Stimulated activated CD4-positive, alpha-beta T cell treated with anti-CD3 and anti-CD28 coated beads, Interleukin-1b, Interleukin-23, amount 100 ng/mL, for 1 hour (primary cell): ENCODE measurements at regions not wholly inside any gene's neighbourhood (a gene's known extent, or its start where the extent isn't known, plus 50 kb on each side); places are given as distances from the start of the nearest gene placed in this dataset.

Experiments used
- DNase-seq, 2 donors: peaks; one replicate each; pipeline ENCODE4 v3.0.0-alpha.2; 2020; ENCODE audit warnings: low read depth in 2 of 2

DNA sequence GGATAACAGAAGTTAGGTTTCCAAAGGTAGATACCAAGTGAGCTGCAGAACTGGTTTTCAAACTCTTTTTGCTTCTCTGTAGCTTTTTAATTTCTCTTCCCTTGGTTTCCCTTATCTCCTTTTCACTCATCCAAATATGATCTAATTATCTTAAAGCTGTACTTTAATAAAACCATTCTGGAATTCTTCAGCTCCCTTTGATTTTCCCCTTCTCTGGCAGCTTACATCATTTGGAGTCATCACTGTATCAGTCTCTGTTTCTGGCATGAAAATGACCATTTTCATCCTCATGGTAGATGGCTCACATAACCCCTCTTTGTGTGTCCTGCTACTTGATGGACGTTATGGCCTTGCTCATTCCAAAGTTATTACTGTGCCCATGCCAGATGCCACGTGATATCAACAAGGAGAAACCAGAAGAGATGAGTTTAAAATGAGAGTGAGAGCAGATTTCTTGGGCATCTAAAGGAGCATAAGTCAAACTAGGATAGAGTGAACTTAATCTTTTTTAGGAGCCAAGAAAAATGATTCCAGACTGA, 620.2 kb downstream of the QKI start:
- DNase-seq, result no peak

DNA sequence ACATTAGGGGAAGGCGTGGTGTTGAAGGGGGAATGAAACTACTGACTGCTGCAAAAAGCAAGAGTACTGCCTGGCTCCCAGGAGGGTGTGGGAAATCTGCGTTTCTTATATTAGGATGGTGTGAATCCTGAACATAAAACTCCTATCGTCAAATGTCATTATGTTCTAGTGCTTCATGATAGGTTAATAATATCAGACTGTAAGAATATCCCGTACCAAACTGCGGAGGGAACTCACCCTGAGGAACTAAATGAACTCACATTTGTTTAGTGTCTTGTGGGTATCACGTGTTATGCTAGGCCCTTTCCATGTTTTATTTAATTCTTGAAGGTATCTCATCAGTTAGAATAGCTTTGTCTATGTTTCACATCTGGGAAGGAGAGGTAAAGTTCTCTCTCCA, 610.7 kb downstream of the QKI start:
- DNase-seq, result no peak

DNA sequence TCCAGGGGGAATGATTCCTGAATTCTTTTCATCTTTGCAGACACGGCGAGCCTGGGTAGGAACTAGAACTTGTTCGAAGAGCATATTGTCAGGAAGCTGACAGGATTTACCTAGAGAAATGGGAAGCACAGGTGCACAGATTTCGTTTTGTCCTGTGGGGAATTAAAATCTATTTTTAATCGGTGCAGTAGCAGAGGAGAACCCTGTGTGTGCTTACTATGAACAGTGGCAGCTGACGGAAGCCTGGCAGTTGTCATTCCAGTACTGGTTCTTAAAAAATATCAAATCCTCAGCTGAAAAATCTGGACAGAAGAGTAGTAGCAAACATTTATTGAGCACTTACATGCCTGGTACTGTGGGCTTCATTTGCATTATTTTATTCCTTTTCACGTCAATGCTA, 609.0 kb downstream of the QKI start:
- no peak for DNase-seq

DNA sequence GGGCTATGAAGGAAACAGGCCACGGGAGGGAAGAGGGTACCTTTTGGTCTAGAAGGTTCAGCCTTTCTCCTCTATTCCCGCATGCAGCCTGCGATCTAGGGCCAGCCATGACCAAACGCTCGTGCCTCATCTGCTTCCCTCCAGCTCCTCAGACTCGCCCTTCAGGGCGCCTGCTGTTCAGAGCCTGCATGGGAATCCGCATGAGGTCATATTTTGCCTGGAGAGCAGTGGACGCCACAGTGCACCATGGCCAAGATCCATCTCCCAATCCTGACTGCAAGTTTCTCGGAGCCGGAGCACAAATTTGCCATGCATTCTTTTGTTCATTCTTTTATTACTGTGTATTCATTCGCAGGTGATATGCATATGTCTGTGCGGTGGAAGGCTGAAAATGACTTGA, 608.1 kb downstream of the QKI start:
- no peak for DNase-seq

DNA sequence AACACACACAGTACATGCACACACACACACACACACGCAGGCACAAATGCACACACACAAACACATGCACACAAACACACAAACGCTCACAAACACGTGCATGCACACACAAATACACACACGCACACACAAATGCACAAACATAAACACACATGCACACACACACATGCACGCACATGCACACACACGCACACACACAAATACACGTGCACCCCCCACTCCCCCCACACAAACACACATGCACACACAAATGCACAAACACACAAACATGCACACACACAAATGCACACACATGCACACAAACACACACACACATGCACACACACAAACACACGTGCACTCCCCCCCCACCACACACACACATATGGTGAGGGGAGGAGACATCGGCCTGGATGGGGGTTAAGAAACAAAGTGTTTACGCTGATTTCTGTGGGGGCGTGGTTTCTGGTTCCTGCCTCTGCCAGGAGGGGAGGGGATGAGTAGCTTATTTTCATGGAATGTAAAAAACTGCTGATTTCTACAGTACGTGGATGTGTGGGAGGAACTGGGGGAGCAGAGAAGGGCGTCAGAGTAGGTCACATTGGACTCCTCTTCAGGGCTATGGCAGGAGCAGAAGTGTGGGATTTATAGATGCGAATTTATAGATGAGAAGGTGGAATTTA, 607.2 kb downstream of the QKI start:
- no peak for DNase-seq

DNA sequence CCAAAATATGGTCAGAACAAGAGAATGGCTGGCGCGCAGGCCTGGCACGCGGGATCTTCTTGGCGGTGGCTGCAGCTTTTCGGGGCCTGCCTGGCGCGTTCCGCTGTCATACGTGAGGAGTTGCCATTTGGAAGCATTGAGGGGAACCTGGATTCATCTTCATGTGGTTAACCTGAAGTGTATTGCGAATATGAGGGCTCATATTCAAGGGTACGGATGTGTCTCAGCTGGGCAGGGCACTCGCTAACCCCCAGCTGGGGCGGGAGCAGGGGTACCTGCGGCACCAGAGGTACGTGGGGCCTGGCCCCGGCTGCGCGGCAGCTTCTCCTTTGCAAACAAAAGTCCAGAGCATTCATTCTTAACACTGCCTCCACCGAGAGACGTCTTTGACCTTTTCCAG, 605.6 kb downstream of the QKI start:
- no peak for DNase-seq

DNA sequence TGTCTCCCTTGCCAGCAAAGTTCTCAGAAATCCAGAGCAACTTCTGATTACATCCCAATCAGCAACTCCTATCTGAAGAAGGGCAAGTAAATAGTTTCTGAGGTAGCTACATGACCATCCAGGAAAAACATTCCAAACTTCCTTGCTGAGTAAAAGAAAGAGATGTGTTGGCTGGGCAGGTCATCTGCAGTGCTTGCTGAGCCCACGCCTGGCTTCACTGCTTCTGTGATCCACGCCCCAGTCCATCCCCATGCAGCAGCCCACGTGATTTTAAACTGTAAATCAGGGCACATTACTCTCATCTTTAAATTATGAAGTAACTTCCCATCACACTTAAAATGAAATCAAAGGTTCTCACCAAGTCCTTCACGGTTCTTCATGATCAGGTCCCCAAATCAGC, 603.6 kb downstream of the QKI start:
- DNase-seq, result no peak

DNA sequence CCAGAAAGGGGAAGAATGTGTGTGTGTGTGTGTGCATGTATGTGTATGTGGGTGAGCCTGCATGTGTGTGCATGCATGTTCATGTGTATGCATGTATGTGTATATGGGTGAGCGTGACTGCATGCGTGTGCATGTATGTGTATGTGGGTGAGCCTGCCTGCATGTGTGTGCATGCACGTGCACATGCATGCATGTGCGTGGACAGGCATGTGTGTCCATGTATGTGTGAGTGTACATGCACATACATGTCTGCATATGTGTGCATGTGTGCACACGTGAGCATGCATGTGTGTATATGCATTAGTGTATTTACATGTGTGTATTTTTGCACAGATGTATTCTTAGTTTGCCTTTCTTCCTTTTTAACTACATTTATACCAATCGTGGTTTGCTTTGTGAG, 601.5 kb downstream of the QKI start:
- DNase-seq, result no peak

DNA sequence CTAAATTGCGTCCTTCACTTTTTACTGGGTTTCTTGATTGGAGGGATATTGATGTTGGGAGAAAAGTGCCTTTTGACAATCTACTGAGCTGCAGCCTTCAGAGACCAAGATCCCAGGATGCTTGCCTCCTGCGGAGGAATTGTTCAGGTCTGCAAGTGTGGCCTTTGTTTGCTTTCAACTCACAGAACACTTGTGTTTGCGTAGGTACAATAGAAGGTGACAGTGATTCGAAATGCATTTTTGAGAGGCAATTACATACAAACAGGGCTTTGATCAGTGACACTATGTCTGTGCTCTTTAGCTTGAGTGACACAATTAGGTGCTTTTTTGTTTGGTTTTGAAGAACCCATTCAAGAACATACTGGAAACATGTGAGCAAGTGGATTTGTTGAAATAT, 600.6 kb downstream of the QKI start:
- DNase-seq, result no peak

DNA sequence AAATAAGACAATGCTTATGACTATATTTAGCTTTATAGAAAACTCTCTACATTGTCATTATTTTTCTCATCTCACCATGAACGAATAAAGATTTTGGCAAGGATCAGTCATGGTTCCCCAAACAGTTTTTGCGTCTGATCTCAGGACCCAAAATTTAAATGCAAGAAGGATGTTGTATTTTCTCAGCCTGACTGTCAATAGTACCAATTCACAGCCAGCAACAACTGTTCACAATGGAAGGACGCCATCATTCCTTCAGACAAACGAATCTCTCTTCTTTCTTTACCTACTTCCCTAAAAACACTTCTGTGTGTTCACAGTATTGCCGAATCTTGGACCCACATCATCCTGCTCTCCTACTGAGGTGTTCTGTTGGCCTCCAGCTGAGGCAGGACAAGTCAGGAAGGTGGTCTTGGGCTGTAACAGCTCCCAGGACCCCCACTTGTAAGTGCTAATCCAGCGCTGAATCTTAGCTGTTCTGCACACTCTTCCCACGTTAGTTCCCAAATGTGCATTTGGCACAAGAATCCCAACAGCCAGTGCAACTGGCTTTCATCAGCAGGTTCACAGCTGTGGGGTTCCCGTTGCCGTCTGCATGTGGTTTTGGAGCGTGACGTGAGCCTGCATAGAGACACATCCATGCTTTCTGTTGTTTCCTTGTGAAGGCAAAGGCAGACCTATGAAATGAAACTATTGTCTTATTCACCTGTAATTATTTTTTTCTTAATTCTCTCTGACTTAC, 600.0 kb downstream of the QKI start:
- no peak for DNase-seq

DNA sequence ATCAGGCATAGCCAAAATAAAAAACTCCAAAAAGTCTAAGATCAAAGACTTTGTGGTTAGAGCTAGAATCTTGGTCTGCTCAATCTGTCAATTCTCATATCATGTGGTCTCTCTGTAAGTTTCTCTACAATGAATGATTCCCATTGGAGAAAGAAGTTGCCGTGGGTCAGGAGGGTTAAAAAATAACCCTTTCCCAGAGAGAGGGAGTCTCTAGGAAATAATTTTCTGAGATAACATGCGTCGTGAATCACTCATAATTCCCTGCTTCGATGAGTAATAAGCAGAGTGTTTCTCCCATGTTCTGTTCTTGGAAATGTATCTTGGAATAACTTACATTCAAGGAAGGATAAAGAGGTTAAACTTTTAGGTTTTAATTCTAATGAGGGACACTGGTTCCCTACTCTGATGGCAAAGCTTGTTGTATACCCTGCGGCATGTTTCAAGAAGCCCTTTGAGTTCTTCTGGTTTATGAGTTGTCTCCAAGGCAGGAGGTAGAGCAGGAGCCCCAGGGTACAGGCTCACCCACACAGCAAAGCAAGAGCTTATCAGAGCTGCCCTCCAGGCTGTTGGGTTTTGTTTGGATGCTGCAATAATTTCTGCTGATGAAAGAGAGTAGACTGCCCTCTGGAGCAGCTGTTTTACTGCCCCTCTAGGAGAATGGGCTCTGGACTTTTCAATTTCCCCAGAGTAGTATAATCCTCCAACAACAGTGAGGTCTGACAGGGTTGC, 599.1 kb downstream of the QKI start:
- DNase-seq, result no peak

DNA sequence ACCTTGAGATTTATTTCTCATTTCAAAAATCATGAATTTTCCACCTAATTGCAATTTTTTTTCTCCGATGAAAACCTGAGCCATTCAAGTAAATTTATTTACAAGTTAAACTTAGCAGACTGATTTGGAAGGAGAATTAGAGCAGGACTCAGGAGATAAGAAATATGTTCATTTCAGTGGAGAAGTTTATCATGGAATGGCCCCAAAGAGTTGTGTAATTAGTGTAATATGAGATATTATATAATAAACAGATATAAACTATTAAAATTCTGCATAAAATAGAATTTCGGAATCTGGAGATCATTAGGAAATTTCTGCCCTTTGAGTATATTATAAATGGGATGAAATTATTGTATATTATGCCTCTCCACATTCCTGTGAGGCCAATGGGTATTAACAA, 596.8 kb downstream of the QKI start:
- DNase-seq, result no peak

DNA sequence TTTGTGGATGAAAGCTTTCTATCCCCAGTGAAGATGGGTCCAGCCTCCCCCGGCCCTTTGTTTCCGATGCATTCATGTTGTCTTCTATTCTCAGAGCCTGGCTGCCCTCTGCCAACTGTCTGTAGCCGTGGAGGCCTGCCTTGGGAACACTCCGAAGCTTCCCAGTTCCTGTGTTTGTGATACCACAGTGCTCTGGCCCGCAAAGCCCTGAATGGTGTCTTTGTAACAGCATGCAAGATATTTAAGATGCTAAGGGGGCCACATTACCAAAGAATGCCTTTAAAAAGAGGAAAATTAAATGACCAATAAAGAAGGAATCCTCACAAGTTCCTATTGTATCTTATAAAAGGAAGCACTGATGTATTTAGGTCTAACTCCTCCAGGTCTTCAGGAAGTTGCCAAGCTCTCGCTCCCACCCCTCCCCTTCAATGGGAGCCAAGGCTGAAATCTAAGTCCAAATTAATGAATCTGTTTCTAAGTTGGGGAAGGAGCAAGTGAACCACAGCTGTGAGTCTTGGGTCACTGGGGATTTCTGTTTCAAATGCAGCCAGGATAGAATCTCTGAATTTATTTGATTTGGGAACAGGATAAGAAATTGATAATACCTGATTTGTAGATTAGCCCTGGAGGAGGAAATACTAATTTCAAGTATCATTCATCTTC, 596.1 kb downstream of the QKI start:
- no peak for DNase-seq

DNA sequence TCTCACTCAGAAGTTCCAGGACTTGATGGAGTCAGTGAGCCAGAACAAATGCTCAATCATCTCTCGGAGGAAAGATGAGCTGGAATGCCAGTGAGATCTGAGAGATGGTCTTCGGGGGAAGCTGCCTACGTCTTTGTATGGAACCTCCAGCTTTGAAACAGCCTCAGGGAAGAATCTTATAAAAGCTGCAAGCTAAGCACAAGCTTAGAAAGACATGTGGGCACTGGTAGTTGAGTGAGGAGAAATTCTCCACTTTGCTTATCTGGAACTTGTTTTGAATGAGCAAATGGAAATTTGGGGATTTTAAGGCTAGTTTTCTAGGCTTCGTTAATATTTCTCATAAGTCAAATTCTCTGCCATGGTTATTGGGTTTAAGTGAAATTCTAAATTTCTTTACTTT, 594.4 kb downstream of the QKI start:
- no peak for DNase-seq

DNA sequence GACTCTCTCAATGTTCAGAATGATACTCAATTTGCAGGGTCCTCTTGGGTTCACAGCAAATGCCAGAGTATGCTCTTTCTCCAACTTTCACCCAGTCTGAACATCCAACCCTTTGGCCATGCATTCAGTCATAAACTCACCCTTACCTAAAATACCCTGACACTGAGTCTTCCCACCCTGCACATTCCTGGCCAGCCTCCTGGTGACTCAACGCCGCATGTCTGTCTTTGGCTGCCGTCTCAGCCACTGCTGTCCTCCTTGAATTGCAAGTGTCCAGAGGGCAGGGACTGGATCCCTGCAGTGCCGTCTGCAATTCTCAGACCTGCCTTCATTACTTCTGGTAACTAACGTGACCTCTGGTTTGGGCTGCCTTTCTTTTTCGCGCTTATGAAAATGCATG, 593.4 kb downstream of the QKI start:
- DNase-seq, result no peak

DNA sequence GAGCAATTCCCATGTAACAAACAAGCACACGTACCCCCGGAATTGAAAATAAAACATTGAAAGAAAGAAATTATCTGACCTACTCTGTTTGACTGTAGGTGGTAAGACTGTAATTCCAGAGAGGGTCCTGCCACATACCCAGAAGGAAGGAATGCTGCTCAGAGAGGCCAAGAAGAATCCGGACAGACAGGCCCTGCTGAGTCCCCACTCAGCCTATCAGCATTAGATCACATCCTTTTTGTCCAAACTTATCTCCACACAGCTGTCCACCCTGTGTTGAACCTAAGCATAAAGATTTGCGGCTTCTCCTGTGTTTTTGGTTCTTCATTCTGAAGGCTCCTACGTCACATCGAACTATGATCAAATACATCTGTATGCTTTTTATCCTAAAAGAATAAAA, 591.9 kb downstream of the QKI start:
- DNase-seq, result no peak

DNA sequence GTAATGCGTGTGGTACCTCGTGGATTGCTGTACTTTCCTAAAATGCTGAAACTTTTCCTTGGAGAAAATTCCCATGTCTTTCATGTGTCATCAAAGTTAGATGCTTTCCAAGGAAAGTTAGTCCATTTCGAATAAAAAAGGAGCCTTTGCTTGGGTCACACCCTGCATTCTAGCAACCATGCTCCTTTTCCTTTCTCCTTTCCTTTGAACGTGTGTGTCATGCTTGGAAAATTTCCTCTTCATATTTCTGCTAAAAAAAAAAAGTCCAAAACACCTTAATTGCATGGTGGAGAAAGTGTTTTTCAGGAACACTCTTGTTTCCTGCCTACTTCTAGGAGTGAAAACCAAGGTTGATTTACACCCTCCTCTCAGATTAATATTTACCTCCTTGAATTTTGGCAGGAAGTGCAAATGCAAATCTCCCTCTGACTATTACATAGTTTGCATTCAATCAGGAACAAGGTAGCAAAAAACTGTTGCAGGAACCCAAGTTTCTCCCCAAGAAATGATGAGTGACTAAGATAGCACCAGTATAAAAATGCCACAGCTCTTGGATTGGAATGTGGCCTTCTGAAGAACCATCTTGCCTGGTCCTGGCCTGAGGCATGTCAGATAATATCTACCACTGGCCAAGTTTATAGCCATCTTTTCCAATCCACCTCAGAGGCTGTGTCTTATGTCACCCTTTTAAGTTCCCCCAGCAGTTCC, 590.6 kb downstream of the QKI start:
- no peak for DNase-seq

DNA sequence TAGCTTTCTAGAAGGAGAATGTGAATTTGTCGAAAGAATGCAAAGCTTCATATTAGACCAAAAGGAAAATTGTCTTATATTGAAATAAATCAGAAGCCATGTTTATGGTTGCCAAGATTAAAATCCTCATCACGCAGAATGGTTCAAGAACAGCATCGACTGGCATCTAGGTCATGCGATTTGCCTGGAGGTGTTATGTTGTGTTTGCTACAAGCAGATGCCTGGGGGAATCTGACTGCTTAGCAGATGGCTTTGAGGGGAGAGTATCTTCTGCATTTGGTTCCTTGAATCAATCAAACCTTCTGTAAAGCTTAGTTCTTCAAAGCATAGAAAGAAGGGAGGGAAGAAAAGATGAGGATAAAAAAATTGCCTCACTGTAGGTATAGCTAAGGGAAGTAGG, 585.8 kb downstream of the QKI start:
- no peak for DNase-seq

DNA sequence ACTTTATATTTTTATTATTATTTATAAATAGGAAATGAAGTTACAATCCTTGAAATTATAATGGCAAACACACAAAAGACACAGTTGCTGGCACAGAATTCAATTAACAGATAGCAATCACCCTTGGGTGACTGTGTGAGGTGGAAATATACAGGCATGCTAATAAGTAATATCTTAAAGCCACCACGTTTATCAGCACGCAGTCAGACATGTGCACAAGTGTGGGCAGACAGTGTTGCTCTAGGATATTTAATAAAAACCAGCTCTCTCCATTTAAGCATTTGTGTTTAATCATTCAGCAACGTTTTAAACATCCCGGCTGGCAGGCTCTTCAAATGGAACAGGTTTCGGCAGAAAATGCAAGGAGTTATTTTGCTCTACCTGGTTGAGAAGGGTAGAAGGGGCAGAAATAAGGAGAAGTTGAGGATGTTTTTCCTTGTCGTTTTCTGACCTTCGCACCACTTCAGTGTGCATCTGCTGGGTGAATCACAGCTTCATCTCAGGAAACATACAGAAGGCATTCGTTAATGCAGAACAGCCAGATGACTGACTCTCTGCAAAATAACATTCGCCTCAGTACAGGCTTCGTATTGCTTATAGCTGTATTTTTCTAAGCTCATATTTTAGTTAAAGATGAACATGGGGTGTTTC, 585.1 kb downstream of the QKI start:
- DNase-seq, result no peak

DNA sequence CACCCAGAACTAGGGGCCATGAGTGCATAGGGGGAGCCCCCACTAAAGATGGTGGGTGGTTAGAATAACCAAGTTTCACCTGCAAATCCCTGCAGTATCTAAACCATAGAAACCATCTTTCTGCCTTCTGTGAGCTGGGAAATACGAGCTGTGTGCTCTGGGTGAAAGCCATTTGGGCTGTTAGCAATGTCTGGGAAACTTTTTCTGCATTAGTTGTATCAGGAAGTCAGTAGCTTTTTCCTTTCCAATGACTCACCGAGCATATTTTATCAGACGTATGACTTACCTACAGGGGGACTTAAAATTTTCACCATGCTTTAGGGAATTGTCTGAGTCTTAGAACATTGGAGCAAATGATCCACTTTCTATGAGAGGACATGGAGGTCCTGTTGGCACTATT, 584.0 kb downstream of the QKI start:
- no peak for DNase-seq

DNA sequence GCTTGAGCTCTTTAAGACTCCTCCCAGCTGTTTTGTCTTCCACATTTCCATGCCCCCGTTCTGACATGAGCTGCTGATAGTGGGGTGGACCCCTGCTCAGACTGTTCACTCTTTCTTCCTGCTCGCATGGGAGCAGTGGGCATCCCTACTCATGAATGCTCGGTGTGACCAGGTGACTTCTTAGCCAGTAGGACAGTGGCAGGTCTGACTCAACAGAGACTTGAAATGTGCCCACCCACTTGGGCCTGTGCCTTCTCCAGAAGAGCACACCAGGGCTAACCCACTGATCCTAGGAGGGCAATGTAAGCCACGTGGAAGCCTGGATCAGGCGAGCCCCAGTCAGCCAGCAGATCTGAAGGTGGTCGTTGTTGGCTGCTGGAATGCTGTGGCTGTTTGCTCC, 582.0 kb downstream of the QKI start:
- no peak for DNase-seq
